Daoy (cell line): ENCODE measurements at regions not wholly inside any gene's neighbourhood (a gene's known extent, or its start where the extent isn't known, plus 50 kb on each side); places are given as distances from the start of the nearest gene placed in this dataset.

Experiments used
- DNase-seq: peaks from one replicate; pipeline ENCODE4 v3.0.0-alpha.2; 2015; ENCODE audit warnings: low read depth

GRCh38 chr3:10583798-10584708, 78.7 kb upstream of the ATP2B2 start:
- DNase-seq = no peak

GRCh38 chr3:10585945-10586344, 80.6 kb upstream of the ATP2B2 start:
- DNase-seq = no peak

- DNase-seq = peak; percentile 73
These were observed 89.5 kb upstream of the ATP2B2 start for GRCh38 chr3:10594915-10595314.

GRCh38 chr3:10596746-10597448, 91.5 kb upstream of the ATP2B2 start:
- DNase-seq = no peak

GRCh38 chr3:10597733-10598132, 92.3 kb upstream of the ATP2B2 start:
- DNase-seq = no peak

- DNase-seq = no peak
These were observed 93.6 kb upstream of the ATP2B2 start for GRCh38 chr3:10599017-10599416.

- DNase-seq = no peak
These were observed 94.1 kb upstream of the ATP2B2 start for GRCh38 chr3:10599444-10599843.

GRCh38 chr3:10600296-10600714, 94.9 kb upstream of the ATP2B2 start:
- peak; percentile 43 for DNase-seq

- peak; percentile 60 for DNase-seq
These were observed 95.3 kb upstream of the ATP2B2 start for GRCh38 chr3:10600726-10601125.

- peak; percentile 80 for DNase-seq
These were observed 95.9 kb upstream of the ATP2B2 start for GRCh38 chr3:10601151-10601856.

- DNase-seq = no peak
These were observed 96.5 kb upstream of the ATP2B2 start for GRCh38 chr3:10601857-10602230.

GRCh38 chr3:10602271-10602670, 96.9 kb upstream of the ATP2B2 start:
- no peak for DNase-seq

GRCh38 chr3:10602769-10603768, 97.7 kb upstream of the ATP2B2 start:
- no peak for DNase-seq

GRCh38 chr3:10609134-10609533, 103.7 kb upstream of the ATP2B2 start:
- no peak for DNase-seq

GRCh38 chr3:10614168-10614567, 108.8 kb upstream of the ATP2B2 start:
- DNase-seq = no peak

GRCh38 chr3:10615715-10616114, 110.3 kb upstream of the ATP2B2 start:
- no peak for DNase-seq

- DNase-seq = no peak
These were observed 110.9 kb upstream of the ATP2B2 start for GRCh38 chr3:10616321-10616720.

- no peak for DNase-seq
These were observed 114.8 kb upstream of the ATP2B2 start for GRCh38 chr3:10619989-10620832.

- no peak for DNase-seq
These were observed 115.4 kb upstream of the ATP2B2 start for GRCh38 chr3:10620833-10621082.

- DNase-seq = no peak
These were observed 118.3 kb upstream of the ATP2B2 start for GRCh38 chr3:10623578-10624275.
